Ascending aorta (tissue), 2 donors: ENCODE measurements at regions not wholly inside any gene's neighbourhood (a gene's known extent, or its start where the extent isn't known, plus 50 kb on each side); places are given as distances from the start of the nearest gene placed in this dataset.

Source experiments
- DNase-seq, 2 donors: peaks; one replicate each; pipeline ENCODE4 v3.0.0-alpha.2; 2019; ENCODE audit warnings: low spot score in 2 of 2
- H3K27ac ChIP-seq, 2 donors: fragments of 200-600 bp; sonication (generic); one replicate each; pipeline ENCODE4 v1.5.1; 2016 to 2017; ENCODE audit warnings: mild to moderate bottlenecking in 1 of 2
- H3K27me3 ChIP-seq: fragments of 200-600 bp; sonication (generic); one replicate; pipeline ENCODE4 v1.5.1; 2017
- H3K36me3 ChIP-seq, 2 donors: fragments of 200-600 bp; sonication (generic); one replicate each; pipeline ENCODE4 v1.5.1; 2016
- H3K4me1 ChIP-seq, 2 donors: fragments of 200-600 bp; sonication (generic); one replicate each; pipeline ENCODE4 v1.5.1; 2016 to 2017; ENCODE audit warnings: mild to moderate bottlenecking in 1 of 2
- H3K4me3 ChIP-seq, 2 donors: fragments of 200-600 bp; sonication (generic); one replicate each; pipeline ENCODE4 v1.5.1; 2016 to 2017; ENCODE audit warnings: mild to moderate bottlenecking in 1 of 2
- H3K9me3 ChIP-seq, 2 donors: fragments of 200-600 bp; sonication (generic); one replicate each; pipeline ENCODE4 v1.5.1; 2016
- intact Hi-C: fragments of 100-400 bp; cut with DNase I; formaldehyde crosslinking; loops from one replicate; pipeline ENCODE4 v1.15.1; 2023
- TF ChIP-seq, protein P1 (sequence below), 3 experiments: fragments of 200-600 bp in 2 of 3; fragments of 450-650 bp in 1 of 3; sonication (generic) in 2 of 3; IDR thresholded peaks; one replicate each; pipeline ENCODE4 v1.5.1; 2016 to 2019; ENCODE audit warnings: antibody characterized with exemption in 3 of 3, mild to moderate bottlenecking in 1 of 3, moderate library complexity in 1 of 3

GRCh38 chr18:72058851-72059250 lies 485.3 kb downstream of the CBLN2 start:
- H3K36me3 ChIP-seq, result no peaks in the 10 kb centered on the region
- H3K27ac ChIP-seq, result no peak overlapping the region
- TF ChIP-seq, protein P1, sequence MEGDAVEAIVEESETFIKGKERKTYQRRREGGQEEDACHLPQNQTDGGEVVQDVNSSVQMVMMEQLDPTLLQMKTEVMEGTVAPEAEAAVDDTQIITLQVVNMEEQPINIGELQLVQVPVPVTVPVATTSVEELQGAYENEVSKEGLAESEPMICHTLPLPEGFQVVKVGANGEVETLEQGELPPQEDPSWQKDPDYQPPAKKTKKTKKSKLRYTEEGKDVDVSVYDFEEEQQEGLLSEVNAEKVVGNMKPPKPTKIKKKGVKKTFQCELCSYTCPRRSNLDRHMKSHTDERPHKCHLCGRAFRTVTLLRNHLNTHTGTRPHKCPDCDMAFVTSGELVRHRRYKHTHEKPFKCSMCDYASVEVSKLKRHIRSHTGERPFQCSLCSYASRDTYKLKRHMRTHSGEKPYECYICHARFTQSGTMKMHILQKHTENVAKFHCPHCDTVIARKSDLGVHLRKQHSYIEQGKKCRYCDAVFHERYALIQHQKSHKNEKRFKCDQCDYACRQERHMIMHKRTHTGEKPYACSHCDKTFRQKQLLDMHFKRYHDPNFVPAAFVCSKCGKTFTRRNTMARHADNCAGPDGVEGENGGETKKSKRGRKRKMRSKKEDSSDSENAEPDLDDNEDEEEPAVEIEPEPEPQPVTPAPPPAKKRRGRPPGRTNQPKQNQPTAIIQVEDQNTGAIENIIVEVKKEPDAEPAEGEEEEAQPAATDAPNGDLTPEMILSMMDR (IDR thresholded peaks at IDR 0.05), result no peak
- no peak overlapping the region for H3K4me3 ChIP-seq
- intact Hi-C loops, result no loop called here
- H3K4me1 ChIP-seq, result no peaks in the 10 kb centered on the region
- DNase-seq, result no peak
- no peaks in the 10 kb centered on the region for H3K9me3 ChIP-seq
- no peaks in the 10 kb centered on the region for H3K27me3 ChIP-seq

DNA sequence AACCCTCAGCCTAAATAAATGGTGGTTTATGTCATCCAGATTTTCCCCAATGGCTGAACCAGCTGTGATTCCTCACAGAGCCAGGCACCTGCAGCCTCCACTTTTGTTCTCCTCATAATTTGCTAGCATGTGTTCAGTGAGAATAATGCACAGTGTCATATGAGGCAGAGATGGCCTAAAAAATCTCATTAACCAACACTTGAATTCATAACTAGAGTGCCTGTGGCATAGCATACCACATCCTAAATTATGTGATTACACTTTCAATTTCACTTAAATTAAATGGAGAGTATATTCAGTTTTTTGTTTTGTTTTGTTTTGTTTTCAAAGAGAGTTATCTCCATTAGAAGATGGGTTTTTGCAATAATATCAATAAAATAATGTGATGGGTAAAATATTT lies 488.0 kb downstream of the CBLN2 start:
- TF ChIP-seq, protein P1 (IDR thresholded peaks at IDR 0.05), result no peak
- H3K36me3 ChIP-seq, result no peaks in the 10 kb centered on the region
- no peak overlapping the region for H3K27ac ChIP-seq
- no peaks in the 10 kb centered on the region for H3K9me3 ChIP-seq
- H3K4me3 ChIP-seq, result no peak overlapping the region
- no peak for DNase-seq
- no peaks in the 10 kb centered on the region for H3K27me3 ChIP-seq
- H3K4me1 ChIP-seq, result no peaks in the 10 kb centered on the region
- intact Hi-C loops, result no loop called here

GRCh38 chr18:72041313-72042032 lies 502.7 kb downstream of the CBLN2 start:
- no peaks in the 10 kb centered on the region for H3K27me3 ChIP-seq
- no peaks in the 10 kb centered on the region for H3K4me1 ChIP-seq
- H3K9me3 ChIP-seq, result no peaks in the 10 kb centered on the region
- H3K36me3 ChIP-seq, result no peaks in the 10 kb centered on the region
- no peak overlapping the region for H3K27ac ChIP-seq
- TF ChIP-seq, protein P1 (IDR thresholded peaks at IDR 0.05), result no peak
- DNase-seq, result no peak
- intact Hi-C loops, result no loop called here
- no peak overlapping the region for H3K4me3 ChIP-seq

DNA sequence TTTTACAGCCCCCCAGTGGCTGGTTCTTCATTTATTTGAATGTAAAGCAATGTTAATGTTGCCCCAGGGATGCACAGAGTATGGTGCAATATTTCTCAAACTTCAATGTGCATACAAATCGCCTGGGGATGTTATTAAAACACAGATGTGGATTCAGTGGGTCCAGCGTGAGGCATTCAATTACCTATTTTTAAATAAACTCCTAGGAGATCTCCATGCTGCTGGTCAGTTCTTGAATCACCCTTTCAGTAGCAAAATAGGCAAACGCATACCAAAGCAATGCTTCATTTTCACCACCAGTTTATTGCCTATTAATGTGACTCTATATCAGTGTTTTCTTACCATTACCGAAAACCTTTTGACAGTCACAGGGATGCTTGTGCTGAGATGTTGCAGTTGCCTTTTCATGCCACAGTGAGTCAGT lies 530.7 kb downstream of the CBLN2 start:
- Histone ChIP-seq H3K4me3 (no peak overlapping the region), H3K36me3 (no peaks in the 10 kb centered on the region), H3K4me1 (no peaks in the 10 kb centered on the region), H3K9me3 (no peaks in the 10 kb centered on the region), H3K27ac (no peak overlapping the region), H3K27me3 (no peaks in the 10 kb centered on the region)
- intact Hi-C loops, result no loop called here
- no peak for DNase-seq
- TF ChIP-seq, protein P1 (IDR thresholded peaks at IDR 0.05), result no peak

- H3K9me3 ChIP-seq, result no peaks in the 10 kb centered on the region
- no peak for DNase-seq
- intact Hi-C loops, result no loop called here
- H3K4me3 ChIP-seq, result no peak overlapping the region
- H3K27me3 ChIP-seq, result no peaks in the 10 kb centered on the region
- TF ChIP-seq, protein P1 (IDR thresholded peaks at IDR 0.05), result no peak
- no peaks in the 10 kb centered on the region for H3K4me1 ChIP-seq
- no peak overlapping the region for H3K27ac ChIP-seq
- no peaks in the 10 kb centered on the region for H3K36me3 ChIP-seq
Observed at GRCh38 chr18:71998547-71999097, 545.5 kb downstream of the CBLN2 start.
